Right lobe of liver (tissue), 4 donors: ENCODE measurements at regions not wholly inside any gene's neighbourhood (a gene's known extent, or its start where the extent isn't known, plus 50 kb on each side); places are given as distances from the start of the nearest gene placed in this dataset.

Experiments
- POLR2A ChIP-seq: fragments of 450-650 bp; IDR thresholded peaks from one replicate; pipeline ENCODE4 v1.6.1; 2017; ENCODE audit warnings: antibody characterized with exemption, mild to moderate bottlenecking
- TF ChIP-seq, protein P1 (sequence below), 4 donors: fragments of 200-600 bp in 3 of 4; fragments of 450-650 bp in 1 of 4; IDR thresholded peaks; one replicate each; pipeline versions ENCODE4 v1.5.1 to v1.8.0; 2016 to 2022; ENCODE audit warnings: antibody characterized with exemption in 4 of 4, mild to moderate bottlenecking in 2 of 4
- donor health status: DM: no; HTN: no; CAD: no.
- donor health status: DM: no; HTN: no; CAD: no.
- donor health status: DM: no; HTN: yes; CAD: no.

DNA sequence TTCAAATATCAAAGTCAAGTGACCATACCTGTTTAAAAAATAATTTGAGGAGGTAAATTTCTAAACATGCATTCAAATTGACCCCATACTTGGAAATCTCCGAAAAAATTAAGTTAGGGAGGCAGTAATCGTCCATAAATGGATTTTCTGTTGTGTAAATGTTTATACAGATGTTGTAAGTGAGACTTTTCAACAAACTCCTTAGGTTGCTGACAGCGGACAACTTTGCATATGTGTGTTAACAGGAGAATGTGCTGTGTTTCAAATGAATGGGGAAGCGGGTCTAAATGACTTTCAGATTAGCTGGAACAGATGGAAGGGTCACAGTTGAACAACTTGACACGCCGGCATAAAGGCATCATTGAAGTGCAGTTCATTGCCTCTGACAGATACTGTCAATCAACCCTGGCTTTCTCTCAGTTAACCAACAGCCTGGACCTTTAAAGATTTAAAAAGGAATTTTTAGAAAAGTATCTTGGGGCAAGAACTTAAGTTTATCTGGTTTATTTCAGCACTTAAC lies 98.2 kb upstream of the DBX1 start:
- no peak for TF ChIP-seq POLR2A
- TF ChIP-seq, protein P1, sequence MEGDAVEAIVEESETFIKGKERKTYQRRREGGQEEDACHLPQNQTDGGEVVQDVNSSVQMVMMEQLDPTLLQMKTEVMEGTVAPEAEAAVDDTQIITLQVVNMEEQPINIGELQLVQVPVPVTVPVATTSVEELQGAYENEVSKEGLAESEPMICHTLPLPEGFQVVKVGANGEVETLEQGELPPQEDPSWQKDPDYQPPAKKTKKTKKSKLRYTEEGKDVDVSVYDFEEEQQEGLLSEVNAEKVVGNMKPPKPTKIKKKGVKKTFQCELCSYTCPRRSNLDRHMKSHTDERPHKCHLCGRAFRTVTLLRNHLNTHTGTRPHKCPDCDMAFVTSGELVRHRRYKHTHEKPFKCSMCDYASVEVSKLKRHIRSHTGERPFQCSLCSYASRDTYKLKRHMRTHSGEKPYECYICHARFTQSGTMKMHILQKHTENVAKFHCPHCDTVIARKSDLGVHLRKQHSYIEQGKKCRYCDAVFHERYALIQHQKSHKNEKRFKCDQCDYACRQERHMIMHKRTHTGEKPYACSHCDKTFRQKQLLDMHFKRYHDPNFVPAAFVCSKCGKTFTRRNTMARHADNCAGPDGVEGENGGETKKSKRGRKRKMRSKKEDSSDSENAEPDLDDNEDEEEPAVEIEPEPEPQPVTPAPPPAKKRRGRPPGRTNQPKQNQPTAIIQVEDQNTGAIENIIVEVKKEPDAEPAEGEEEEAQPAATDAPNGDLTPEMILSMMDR (IDR thresholded peaks at IDR 0.05), result no peak
